ENCODE measurements at regions not wholly inside any gene's neighbourhood (a gene's known extent, or its start where the extent isn't known, plus 50 kb on each side); places are given as distances from the start of the nearest gene placed in this dataset.

DNA sequence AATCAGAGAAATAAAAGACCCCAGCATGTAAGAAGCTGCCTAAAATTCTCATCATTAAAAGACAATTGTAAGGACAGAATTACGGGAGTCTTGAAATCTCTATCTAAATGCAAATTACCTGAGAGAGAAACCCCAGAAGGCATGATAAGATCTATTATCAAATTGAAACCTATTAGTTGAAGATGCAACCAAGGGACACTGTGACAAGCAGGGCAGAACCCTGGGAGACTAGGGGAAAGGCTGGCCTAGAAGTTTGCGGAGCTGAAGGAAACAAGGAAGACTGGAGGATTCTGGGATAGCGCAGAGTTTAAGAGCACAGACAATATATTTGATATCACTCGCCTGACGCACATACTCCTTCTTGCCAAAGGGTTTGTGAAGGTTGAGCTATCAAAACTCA, 319.5 kb upstream of the CHAC2 start:
- H3K4me3 ChIP-seq (ENCODE audit: low read depth in 1 of 2, low read length in 1 of 2) = no peak overlapping the region
- no peaks in the 10 kb centered on the region for H3K36me3 ChIP-seq
- no peaks in the 10 kb centered on the region for H3K9me3 ChIP-seq
- no peak overlapping the region for H3K27ac ChIP-seq
- no peaks in the 10 kb centered on the region for H3K27me3 ChIP-seq
- H3K4me1 ChIP-seq (ENCODE audit: control insufficient read depth in 1 of 2, insufficient read depth in 1 of 2, low read depth in 1 of 2, low read length in 1 of 2) = no peaks in the 10 kb centered on the region
- TF ChIP-seq, protein P1, sequence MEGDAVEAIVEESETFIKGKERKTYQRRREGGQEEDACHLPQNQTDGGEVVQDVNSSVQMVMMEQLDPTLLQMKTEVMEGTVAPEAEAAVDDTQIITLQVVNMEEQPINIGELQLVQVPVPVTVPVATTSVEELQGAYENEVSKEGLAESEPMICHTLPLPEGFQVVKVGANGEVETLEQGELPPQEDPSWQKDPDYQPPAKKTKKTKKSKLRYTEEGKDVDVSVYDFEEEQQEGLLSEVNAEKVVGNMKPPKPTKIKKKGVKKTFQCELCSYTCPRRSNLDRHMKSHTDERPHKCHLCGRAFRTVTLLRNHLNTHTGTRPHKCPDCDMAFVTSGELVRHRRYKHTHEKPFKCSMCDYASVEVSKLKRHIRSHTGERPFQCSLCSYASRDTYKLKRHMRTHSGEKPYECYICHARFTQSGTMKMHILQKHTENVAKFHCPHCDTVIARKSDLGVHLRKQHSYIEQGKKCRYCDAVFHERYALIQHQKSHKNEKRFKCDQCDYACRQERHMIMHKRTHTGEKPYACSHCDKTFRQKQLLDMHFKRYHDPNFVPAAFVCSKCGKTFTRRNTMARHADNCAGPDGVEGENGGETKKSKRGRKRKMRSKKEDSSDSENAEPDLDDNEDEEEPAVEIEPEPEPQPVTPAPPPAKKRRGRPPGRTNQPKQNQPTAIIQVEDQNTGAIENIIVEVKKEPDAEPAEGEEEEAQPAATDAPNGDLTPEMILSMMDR (IDR thresholded peaks at IDR 0.05) = no peak

DNA sequence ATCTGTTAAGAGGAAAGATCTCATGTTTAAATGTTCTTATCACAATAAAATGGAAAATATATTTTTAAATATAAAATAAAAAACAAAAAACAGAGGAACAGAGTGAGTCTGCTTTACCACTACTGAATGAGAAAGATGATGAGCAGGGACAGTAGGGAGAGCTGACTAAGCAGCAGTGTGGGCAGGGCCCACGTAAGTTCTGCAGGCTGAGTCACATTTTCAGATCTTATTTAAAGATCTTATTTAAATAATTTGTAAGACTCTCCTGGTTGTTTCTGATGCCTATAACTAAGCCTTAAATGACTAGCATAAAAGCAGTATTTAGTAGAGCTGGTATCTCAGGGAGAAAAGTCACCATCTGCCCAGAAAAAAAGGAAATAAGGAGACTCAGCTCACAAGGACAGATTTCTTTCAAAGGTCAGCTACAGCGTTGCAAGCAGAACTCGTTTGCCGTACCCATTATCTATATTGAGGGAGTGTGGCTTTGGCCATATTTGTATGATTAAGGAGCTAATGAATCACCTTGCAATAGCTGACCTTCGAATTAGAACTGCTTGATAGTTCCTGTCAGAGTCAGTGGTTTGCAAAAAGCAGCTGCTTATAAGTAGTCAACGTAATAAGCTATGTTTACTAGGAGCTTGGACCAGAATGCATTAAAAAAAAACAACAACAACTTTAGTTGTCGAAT, 322.1 kb upstream of the CHAC2 start:
- no peak overlapping the region for H3K27ac ChIP-seq
- H3K36me3 ChIP-seq = no peaks in the 10 kb centered on the region
- H3K9me3 ChIP-seq = no peaks in the 10 kb centered on the region
- H3K4me3 ChIP-seq (ENCODE audit: low read depth in 1 of 2, low read length in 1 of 2) = no peak overlapping the region
- no peaks in the 10 kb centered on the region for H3K4me1 ChIP-seq (ENCODE audit: control insufficient read depth in 1 of 2, insufficient read depth in 1 of 2, low read depth in 1 of 2, low read length in 1 of 2)
- H3K27me3 ChIP-seq = no peaks in the 10 kb centered on the region
- TF ChIP-seq, protein P1 (IDR thresholded peaks at IDR 0.05) = no peak

DNA sequence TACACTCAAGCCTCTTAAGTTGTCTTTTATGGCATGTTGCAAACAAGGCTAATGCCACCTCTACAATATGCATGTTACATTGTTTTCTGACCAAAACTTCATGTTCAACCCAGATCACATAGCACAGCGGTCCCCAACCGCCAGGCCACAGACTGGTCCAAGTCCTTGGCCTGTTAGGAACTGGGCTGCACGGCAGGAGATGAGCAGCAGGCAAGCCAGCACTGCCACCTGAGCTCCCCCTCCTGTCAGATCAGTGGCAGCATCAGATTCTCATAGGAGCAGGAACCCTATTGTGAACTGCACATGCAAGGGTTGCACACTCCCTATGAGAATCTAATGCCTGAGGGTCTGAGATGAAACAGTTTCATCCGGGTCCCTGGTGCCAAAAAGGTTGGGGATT, 324.8 kb upstream of the CHAC2 start:
- Histone ChIP-seq H3K4me1 (ENCODE audit: control insufficient read depth in 1 of 2, insufficient read depth in 1 of 2, low read depth in 1 of 2, low read length in 1 of 2) (no peaks in the 10 kb centered on the region), H3K4me3 (ENCODE audit: low read depth in 1 of 2, low read length in 1 of 2) (no peak overlapping the region), H3K36me3 (no peaks in the 10 kb centered on the region), H3K27me3 (no peaks in the 10 kb centered on the region), H3K27ac (no peak overlapping the region), H3K9me3 (no peaks in the 10 kb centered on the region)
- TF ChIP-seq, protein P1 (IDR thresholded peaks at IDR 0.05) = no peak

DNA sequence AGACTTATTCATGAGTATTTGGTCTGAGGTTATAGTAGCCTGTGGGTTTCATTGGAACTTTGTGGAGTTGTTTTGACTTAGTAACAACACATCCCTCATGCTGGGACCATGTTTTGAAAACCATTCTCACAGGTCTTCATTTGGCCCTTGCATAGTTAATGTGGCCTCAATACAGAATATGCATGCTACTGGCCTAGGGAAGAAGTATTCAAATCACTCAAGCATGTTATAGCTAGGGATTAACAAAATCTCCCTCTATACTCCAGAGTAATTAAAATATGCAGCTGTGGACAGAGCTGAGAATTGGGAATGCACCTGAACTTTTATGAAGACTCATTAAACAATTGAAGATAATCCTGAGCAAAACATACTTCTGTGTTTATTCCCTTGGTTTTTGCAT, 325.5 kb upstream of the CHAC2 start:
- TF ChIP-seq, protein P1 (IDR thresholded peaks at IDR 0.05) = no peak
- Histone ChIP-seq H3K9me3 (no peaks in the 10 kb centered on the region), H3K27me3 (no peaks in the 10 kb centered on the region), H3K4me1 (ENCODE audit: control insufficient read depth in 1 of 2, insufficient read depth in 1 of 2, low read depth in 1 of 2, low read length in 1 of 2) (no peaks in the 10 kb centered on the region), H3K27ac (no peak overlapping the region), H3K36me3 (no peaks in the 10 kb centered on the region), H3K4me3 (ENCODE audit: low read depth in 1 of 2, low read length in 1 of 2) (no peak overlapping the region)

DNA sequence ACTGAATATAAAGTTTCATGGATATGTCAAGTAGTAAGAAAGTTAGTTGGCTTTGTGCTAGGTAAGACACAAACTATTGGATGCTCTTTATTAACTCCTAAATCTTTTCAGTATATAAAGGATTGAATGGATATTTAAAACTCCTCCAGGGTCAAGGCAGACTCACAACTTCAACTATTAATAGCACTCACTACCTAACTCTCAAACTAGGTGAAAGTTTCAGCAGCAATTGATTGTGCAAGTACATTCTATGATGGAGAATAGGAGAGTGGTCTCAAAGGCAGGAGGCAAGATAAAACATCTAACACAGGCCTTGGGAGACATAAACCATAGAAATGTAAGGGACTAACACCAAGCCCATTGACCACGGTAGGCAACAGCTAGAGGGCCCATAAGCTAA, 328.9 kb upstream of the CHAC2 start:
- no peaks in the 10 kb centered on the region for H3K9me3 ChIP-seq
- no peak overlapping the region for H3K4me3 ChIP-seq (ENCODE audit: low read depth in 1 of 2, low read length in 1 of 2)
- H3K27me3 ChIP-seq = no peaks in the 10 kb centered on the region
- no peaks in the 10 kb centered on the region for H3K36me3 ChIP-seq
- TF ChIP-seq, protein P1 (IDR thresholded peaks at IDR 0.05) = no peak
- no peak overlapping the region for H3K27ac ChIP-seq
- H3K4me1 ChIP-seq (ENCODE audit: control insufficient read depth in 1 of 2, insufficient read depth in 1 of 2, low read depth in 1 of 2, low read length in 1 of 2) = no peaks in the 10 kb centered on the region
